Keratinocyte (primary cell): ENCODE measurements at regions not wholly inside any gene's neighbourhood (a gene's known extent, or its start where the extent isn't known, plus 50 kb on each side); places are given as distances from the start of the nearest gene placed in this dataset.

Source experiments
- DNase-seq: peaks from one replicate; pipeline ENCODE4 v3.0.0-alpha.2; 2011; ENCODE audit warnings: low read depth, missing footprints, low spot score
- FAIRE-seq: peaks from 2 replicates; lab custom pipeline; 2011; peaks lifted over from hg19 to GRCh38; lab: Jason Lieb, UNC
- H2AFZ ChIP-seq: 2 replicates; pipeline ENCODE4 v1.6.0; 2012; ENCODE audit warnings: low read length, control low read depth, inconsistent platforms; ENCODE audit not compliant: control insufficient read depth
- H3K27ac ChIP-seq: 2 replicates; pipeline ENCODE4 v1.5.1; 2011; ENCODE audit warnings: low read length; ENCODE audit not compliant: control insufficient read depth, insufficient read depth
- H3K27me3 ChIP-seq: 3 replicates; pipeline ENCODE4 v1.6.0; 2011; ENCODE audit warnings: low read length; ENCODE audit not compliant: control insufficient read depth, insufficient read depth; ENCODE audit errors: extremely low read depth
- H3K36me3 ChIP-seq, 2 experiments: 2 replicates in 1 of 2; 3 replicates in 1 of 2; pipeline ENCODE4 v1.5.1; 2011; ENCODE audit warnings: low read length in 2 of 2, mild to moderate bottlenecking in 1 of 2; ENCODE audit not compliant: control insufficient read depth in 2 of 2, insufficient read depth in 2 of 2; ENCODE audit errors: extremely low read depth in 1 of 2
- H3K4me1 ChIP-seq: 3 replicates; pipeline ENCODE4 v1.5.1; 2011; ENCODE audit warnings: low read length; ENCODE audit not compliant: control insufficient read depth, insufficient read depth; ENCODE audit errors: extremely low read depth
- H3K4me2 ChIP-seq: 3 replicates; pipeline ENCODE4 v1.6.0; 2011; ENCODE audit warnings: low read depth, low read length; ENCODE audit not compliant: control insufficient read depth, insufficient read depth; ENCODE audit errors: extremely low read depth
- H3K4me3 ChIP-seq, 3 experiments: fragments of 200-600 bp in 1 of 3; sonication (generic) in 1 of 3; 2 replicates in 2 of 3; 3 replicates in 1 of 3; pipeline ENCODE4 v1.5.1; 2011 to 2016; ENCODE audit warnings: low read length in 3 of 3, mild to moderate bottlenecking in 3 of 3, control low read depth in 2 of 3, inconsistent platforms in 1 of 3, low read depth in 1 of 3, mixed read lengths in 1 of 3, mixed run types in 1 of 3, moderate library complexity in 1 of 3; ENCODE audit not compliant: control insufficient read depth in 2 of 3, insufficient read depth in 2 of 3; ENCODE audit errors: extremely low read depth in 1 of 3
- H3K79me2 ChIP-seq: 2 replicates; pipeline ENCODE4 v1.6.0; 2012; ENCODE audit warnings: low read length; ENCODE audit not compliant: control insufficient read depth, insufficient read depth
- H3K9ac ChIP-seq: 3 replicates; pipeline ENCODE4 v1.6.0; 2011; ENCODE audit warnings: low read length; ENCODE audit not compliant: control insufficient read depth, insufficient read depth; ENCODE audit errors: extremely low read depth
- H3K9me1 ChIP-seq: 3 replicates; pipeline ENCODE4 v1.6.0; 2011; ENCODE audit warnings: low read length; ENCODE audit not compliant: control insufficient read depth, insufficient read depth; ENCODE audit errors: extremely low read depth
- H3K9me3 ChIP-seq: 2 replicates; pipeline ENCODE4 v1.5.1; 2012; ENCODE audit warnings: low read depth, low read length; ENCODE audit not compliant: control insufficient read depth
- H4K20me1 ChIP-seq: 3 replicates; pipeline ENCODE4 v1.6.0; 2011; ENCODE audit warnings: low read length; ENCODE audit not compliant: control insufficient read depth, insufficient read depth; ENCODE audit errors: extremely low read depth
- EZH2 ChIP-seq: IDR thresholded peaks from one replicate; pipeline ENCODE4 v1.6.1; 2012; ENCODE audit warnings: inconsistent platforms, mild to moderate bottlenecking, low read length, moderate library complexity
- dilution Hi-C: fragments of 300-500 bp; cut with MboI; formaldehyde crosslinking; loops from one replicate; pipeline ENCODE4 v1.7.0; 2020; ENCODE audit warnings: low sequenced_read_pairs; ENCODE audit not compliant: extremely low pct_ligation_motif_present
- TF ChIP-seq, protein P1 (sequence below), 3 experiments: IDR thresholded peaks in 1 of 3; conservative IDR thresholded peaks in 1 of 3; optimal IDR thresholded peaks in 1 of 3; 2 replicates in 2 of 3; 3 replicates in 1 of 3; pipeline versions ENCODE3 to v1.5.1; 2011; ENCODE audit warnings: low read length in 3 of 3, mild to moderate bottlenecking in 3 of 3, moderate library complexity in 2 of 3, control low read depth in 1 of 3, inconsistent platforms in 1 of 3; ENCODE audit not compliant: insufficient read depth in 2 of 3; ENCODE audit errors: extremely low read depth in 1 of 3

GRCh38 chr6:106759112-106759511, 129.7 kb downstream of the QRSL1 start:
- no peak for TF ChIP-seq EZH2
- TF ChIP-seq, protein P1, sequence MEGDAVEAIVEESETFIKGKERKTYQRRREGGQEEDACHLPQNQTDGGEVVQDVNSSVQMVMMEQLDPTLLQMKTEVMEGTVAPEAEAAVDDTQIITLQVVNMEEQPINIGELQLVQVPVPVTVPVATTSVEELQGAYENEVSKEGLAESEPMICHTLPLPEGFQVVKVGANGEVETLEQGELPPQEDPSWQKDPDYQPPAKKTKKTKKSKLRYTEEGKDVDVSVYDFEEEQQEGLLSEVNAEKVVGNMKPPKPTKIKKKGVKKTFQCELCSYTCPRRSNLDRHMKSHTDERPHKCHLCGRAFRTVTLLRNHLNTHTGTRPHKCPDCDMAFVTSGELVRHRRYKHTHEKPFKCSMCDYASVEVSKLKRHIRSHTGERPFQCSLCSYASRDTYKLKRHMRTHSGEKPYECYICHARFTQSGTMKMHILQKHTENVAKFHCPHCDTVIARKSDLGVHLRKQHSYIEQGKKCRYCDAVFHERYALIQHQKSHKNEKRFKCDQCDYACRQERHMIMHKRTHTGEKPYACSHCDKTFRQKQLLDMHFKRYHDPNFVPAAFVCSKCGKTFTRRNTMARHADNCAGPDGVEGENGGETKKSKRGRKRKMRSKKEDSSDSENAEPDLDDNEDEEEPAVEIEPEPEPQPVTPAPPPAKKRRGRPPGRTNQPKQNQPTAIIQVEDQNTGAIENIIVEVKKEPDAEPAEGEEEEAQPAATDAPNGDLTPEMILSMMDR (optimal IDR thresholded peaks at IDR 0.05 in 1 of 3, IDR thresholded peaks at IDR 0.05 in 1 of 3, conservative IDR thresholded peaks at IDR 0.05 in 1 of 3; ENCODE audit: extremely low read depth in 1 of 3, insufficient read depth in 2 of 3, low read length in 3 of 3) = no peak
- DNase-seq (no peak), FAIRE-seq (no peak)
- Histone ChIP-seq H3K4me2 (no peak overlapping the region), H3K27me3 (no peaks in the 10 kb centered on the region), H3K79me2 (no peaks in the 10 kb centered on the region), H3K36me3 (no peaks in the 10 kb centered on the region), H3K9ac (no peak overlapping the region), H3K9me3 (no peaks in the 10 kb centered on the region), H4K20me1 (no peaks in the 10 kb centered on the region), H3K27ac (no peak overlapping the region), H3K9me1 (no peaks in the 10 kb centered on the region), H3K4me1 (no peaks in the 10 kb centered on the region), H3K4me3 (no peak overlapping the region), H2AFZ (no peak overlapping the region)
- dilution Hi-C loops = no loop called here

DNA sequence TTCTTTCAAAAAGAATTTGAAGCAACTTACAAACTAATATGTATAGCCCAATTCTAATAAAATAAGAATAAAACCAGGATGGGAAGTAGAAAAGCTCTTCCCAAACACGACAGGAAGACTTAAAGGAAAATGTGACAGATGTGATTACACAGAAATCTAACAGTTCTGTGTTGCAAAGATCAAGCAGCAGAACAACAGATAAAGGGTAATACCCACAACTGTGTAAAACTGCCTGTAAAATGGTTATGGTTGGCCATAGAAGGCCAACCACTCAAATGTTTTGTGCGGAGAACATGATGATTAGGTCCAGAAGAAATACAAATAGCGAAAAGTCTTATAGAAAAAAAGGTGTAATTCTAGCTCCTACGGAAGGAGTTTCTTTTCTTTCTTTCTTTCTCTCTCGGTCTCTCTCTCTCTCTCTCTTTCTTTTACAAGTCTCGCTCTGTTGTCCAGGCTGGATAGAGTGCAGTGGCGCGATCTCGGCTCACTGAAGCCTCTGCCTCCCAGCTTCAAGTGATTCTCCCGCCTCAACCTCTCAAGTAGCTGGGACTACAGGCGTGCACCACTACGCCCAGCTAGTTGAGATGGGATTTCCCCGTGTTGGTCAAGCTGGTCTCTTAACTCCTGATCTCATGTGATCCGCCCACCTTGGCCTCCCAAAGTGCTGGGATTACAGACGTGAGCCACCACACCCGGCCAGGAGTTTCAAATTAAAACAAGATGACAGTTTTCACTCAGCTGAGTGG, 128.5 kb downstream of the QRSL1 start:
- Histone ChIP-seq H3K9ac (no peak overlapping the region), H3K27me3 (no peaks in the 10 kb centered on the region), H3K27ac (no peak overlapping the region), H3K4me3 (no peak overlapping the region), H3K9me1 (no peaks in the 10 kb centered on the region), H3K4me1 (no peaks in the 10 kb centered on the region), H4K20me1 (no peaks in the 10 kb centered on the region), H3K79me2 (no peaks in the 10 kb centered on the region), H2AFZ (no peak overlapping the region), H3K4me2 (no peak overlapping the region), H3K36me3 (no peaks in the 10 kb centered on the region), H3K9me3 (no peaks in the 10 kb centered on the region)
- no peak for FAIRE-seq
- dilution Hi-C loops = no loop called here
- TF ChIP-seq EZH2 = no peak
- TF ChIP-seq, protein P1 (optimal IDR thresholded peaks at IDR 0.05 in 1 of 3, IDR thresholded peaks at IDR 0.05 in 1 of 3, conservative IDR thresholded peaks at IDR 0.05 in 1 of 3; ENCODE audit: extremely low read depth in 1 of 3, insufficient read depth in 2 of 3, low read length in 3 of 3) = no peak
- no peak for DNase-seq
